GM12891 (cell line): ENCODE measurements at regions not wholly inside any gene's neighbourhood (a gene's known extent, or its start where the extent isn't known, plus 50 kb on each side); places are given as distances from the start of the nearest gene placed in this dataset.

ENCODE experiments used
- DNase-seq: peaks from one replicate; pipeline ENCODE4 v3.0.0; 2011; ENCODE audit warnings: low spot score; ENCODE audit not compliant: insufficient read length
- FAIRE-seq: peaks from 2 replicates; lab custom pipeline; 2011; peaks lifted over from hg19 to GRCh38; lab: Jason Lieb, UNC
- PAX5 ChIP-seq: IDR thresholded peaks from 2 replicates; pipeline ENCODE4 v1.6.1; 2011; ENCODE audit warnings: low read length, moderate library complexity, mild to moderate bottlenecking; ENCODE audit not compliant: insufficient read depth, severe bottlenecking
- POLR2A ChIP-seq: IDR thresholded peaks from 2 replicates; pipeline ENCODE4 v1.6.1; 2011; ENCODE audit warnings: low read depth, low read length, control low read depth
- POLR2AphosphoS5 ChIP-seq: IDR thresholded peaks from 2 replicates; pipeline ENCODE4 v1.6.1; 2011; ENCODE audit warnings: low read depth, low read length, control low read depth
- POU2F2 ChIP-seq: IDR thresholded peaks from 2 replicates; pipeline ENCODE4 v1.6.1; 2011; ENCODE audit warnings: low read depth, mild to moderate bottlenecking, control low read depth, low read length, moderate library complexity
- SPI1 ChIP-seq: IDR thresholded peaks from 2 replicates; pipeline ENCODE4 v1.6.1; 2011; ENCODE audit warnings: low read depth, low read length, control low read depth
- TAF1 ChIP-seq: IDR thresholded peaks from 2 replicates; pipeline ENCODE4 v1.6.1; 2011; ENCODE audit warnings: low read depth, low read length, control low read depth

DNA sequence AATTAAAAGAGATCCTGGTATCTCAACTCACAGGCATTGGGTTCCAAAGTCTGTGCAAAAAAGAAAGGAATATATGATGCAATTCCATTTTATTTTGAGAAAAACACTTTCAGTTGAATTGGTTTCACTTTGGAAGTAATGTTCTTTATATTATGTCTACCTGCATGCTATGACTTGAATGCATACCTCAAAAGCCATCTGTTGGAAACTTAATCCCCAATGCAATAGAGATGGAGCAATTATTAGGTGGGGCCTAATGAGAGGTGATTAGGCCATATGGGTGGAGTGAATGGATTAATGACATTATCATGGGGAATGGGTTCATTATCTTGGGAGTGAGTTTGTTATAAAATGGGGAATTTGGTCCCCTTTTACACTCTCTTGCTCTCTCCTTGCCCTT, 293.3 kb downstream of the CSNK1G3 start:
- no peak for DNase-seq
- no peak for FAIRE-seq
- TF ChIP-seq SPI1 (no peak), POLR2AphosphoS5 (no peak), PAX5 (no peak), POU2F2 (no peak), POLR2A (no peak), TAF1 (no peak)

DNA sequence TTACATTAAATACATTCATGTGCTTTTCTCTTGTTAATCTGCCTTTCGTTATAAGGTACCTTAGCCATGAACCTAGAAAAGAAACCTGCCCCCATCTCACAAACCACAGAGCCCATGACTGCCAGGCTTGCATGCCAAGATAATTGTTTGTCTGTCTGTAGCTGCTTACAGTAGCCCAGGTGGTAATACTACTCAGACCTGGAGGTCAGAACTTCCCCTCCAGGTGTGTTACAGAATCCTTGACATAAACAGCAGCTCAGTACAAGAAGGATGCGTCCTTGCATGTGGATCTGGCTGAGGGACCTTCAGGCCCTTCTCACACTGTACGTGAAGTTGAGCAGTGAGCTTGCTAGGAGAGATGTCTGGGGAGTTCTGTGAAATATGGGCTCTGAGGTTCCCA, 291.4 kb downstream of the CSNK1G3 start:
- TF ChIP-seq POU2F2, result no peak
- no peak for TF ChIP-seq POLR2AphosphoS5
- TF ChIP-seq TAF1, result no peak
- no peak for TF ChIP-seq POLR2A
- no peak for TF ChIP-seq SPI1
- no peak for TF ChIP-seq PAX5
- no peak for FAIRE-seq
- DNase-seq, result no peak

DNA sequence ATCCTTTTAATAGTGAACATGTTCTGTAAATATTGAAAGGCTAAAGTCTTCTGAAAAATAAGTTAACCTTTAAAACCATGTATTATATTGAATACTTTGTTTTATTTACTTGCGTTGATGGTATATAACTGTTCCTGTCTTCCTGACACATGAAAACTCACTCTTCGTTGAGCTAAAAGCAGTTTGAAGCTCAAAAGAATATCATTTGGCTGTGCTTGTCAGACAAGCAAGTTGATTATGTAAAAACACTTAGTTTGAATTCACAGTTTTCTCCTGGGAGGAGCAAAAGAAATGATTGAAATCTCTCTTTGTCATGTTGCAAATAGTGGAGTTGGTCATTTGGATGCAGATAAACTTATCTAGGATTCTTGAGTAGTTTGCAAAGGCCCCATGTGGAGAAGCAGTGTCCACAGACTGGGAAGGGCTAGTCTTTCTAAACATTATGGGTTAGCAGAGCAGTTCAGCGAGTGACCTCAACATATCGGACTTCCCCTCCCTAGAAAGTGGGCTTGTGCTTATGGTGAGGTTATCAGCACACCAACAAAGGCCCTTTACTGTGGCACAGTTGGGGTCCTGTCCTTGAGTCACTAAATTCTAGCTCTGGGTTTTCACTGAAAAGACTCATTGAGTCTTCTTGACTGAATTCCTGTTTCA, 290.4 kb downstream of the CSNK1G3 start:
- FAIRE-seq, result no peak

DNA sequence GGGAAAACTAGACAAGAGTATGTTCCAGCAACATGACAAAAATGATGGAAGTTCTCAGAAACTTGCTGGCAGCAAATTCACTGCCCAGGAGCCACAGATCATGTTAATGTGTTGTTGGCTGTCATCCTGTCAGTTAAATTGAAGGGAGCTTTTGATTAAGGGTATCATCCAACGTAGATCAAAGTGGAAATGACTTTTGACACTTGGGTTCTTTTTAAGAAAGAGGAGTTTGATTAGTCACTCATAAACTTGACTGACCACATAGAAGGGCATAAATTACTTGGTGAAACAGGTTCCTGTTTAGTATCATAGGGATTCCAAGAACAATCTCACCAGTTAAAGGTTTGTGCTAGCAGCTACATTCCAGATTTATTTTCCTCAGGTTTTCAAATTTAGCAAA, 288.7 kb downstream of the CSNK1G3 start:
- TF ChIP-seq SPI1 (no peak), POLR2A (no peak), TAF1 (no peak), PAX5 (no peak), POLR2AphosphoS5 (no peak), POU2F2 (no peak)
- DNase-seq, result no peak
- no peak for FAIRE-seq

More for the DNA sequence above, 290.4 kb downstream of the CSNK1G3 start:
- no peak for DNase-seq
- TF ChIP-seq POU2F2, result no peak
- TF ChIP-seq POLR2A, result no peak
- no peak for TF ChIP-seq PAX5
- no peak for TF ChIP-seq POLR2AphosphoS5
- TF ChIP-seq SPI1, result no peak
- no peak for TF ChIP-seq TAF1

DNA sequence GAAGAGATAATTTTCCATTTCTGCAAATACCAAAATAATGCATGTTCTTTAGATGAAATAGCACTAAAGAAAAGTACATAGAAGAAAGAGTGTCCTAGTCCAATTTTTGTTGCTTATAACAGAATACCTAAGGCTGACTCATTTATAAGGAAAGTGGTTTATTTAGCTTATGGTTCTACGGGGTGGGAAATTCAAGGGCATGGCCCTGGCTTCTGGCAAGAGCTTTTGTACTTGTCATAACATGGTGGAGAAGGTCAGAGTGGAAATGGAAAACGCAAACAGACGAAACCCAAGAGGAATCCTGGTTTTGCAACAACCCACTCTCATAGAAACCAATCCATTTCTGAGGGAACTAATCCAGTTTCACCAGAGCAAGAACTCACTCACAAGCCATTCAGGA, 283.7 kb downstream of the CSNK1G3 start:
- no peak for FAIRE-seq
- TF ChIP-seq POU2F2 (no peak), POLR2A (no peak), TAF1 (no peak), SPI1 (no peak), POLR2AphosphoS5 (no peak)
- no peak for DNase-seq

DNA sequence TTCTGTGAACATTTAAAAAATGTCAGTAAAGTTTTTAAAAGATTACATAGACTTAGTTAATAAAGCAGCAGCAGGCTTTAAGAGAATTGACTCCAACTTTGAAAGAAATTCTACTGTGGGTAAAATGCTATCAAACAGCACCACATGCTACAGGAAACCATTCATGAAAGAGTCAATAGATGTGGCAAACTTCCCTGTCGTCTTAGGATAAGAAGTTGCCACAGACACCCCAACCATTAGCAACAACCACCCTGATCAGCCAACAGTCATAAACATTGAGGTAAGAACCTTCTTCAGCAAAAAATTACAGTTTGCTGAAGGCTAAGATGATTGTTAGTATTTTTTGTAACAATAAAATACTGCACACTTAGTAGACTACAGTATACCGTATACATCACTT, 278.2 kb downstream of the CSNK1G3 start:
- DNase-seq (no peak), FAIRE-seq (no peak)
- no peak for TF ChIP-seq POLR2A
- TF ChIP-seq TAF1, result no peak
- TF ChIP-seq POLR2AphosphoS5, result no peak
- TF ChIP-seq POU2F2, result no peak
- no peak for TF ChIP-seq SPI1
- TF ChIP-seq PAX5, result no peak

DNA sequence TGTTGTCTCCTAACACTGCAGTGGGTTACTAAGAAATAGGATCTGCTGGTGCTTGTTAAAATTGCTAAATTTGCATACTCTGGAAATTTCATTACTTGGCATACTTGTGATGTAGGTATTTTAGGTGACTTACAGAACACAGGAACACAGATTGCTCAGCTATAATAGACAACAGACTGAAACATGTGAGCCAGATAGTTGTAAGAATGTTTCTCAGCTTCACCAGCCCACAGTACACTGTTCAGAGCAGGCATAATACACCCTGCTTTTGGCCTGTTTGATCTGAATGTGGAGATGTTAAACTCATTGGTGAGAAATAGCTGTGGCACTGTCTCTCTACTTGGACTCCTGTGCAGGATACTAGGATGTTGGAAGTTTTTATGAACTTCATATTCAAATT, 275.7 kb downstream of the CSNK1G3 start:
- TF ChIP-seq PAX5, result no peak
- TF ChIP-seq TAF1, result no peak
- no peak for TF ChIP-seq SPI1
- TF ChIP-seq POLR2A, result no peak
- no peak for TF ChIP-seq POU2F2
- no peak for TF ChIP-seq POLR2AphosphoS5
- DNase-seq, result no peak
- FAIRE-seq, result no peak

DNA sequence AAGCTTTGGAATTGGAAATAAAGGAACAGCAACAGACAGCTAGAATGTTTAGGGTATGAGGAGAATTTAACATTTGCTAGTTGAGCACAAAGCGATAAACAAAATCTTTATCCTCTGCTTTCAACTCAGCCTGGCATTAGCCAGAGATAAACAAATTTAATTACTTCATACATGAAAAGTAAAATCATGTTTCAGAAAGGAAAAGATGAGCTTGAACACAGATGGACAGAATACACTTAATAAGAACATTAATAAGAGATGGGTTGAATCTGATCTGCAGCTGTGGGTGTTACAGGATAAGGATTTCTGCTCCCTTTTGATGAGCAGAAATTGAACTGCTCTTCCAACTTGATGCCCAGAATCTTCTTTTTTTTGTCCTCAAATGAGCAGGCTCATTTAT, 275.2 kb downstream of the CSNK1G3 start:
- TF ChIP-seq POLR2A, result no peak
- no peak for TF ChIP-seq SPI1
- no peak for TF ChIP-seq TAF1
- TF ChIP-seq POU2F2, result no peak
- TF ChIP-seq POLR2AphosphoS5, result no peak
- no peak for TF ChIP-seq PAX5
- DNase-seq, result no peak
- FAIRE-seq, result no peak

DNA sequence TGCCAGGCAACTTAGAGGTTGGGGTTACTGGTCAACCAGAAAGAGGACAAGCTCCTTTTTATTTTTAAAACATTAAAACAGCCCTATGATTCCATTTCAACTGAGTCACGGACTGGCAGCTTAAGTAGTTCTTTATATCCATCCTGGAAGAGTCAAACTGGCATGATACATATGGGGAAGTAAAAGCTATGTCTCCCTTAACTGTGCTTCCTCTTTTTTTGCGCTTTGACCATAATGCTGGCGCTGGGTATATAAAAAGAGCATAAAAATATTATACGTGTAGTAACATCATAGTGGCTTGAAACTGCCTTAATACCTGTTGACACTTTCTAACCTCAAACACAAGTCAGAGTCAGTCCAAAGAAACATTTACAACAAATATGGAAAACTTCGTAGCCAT, 274.4 kb downstream of the CSNK1G3 start:
- DNase-seq (no peak), FAIRE-seq (no peak)
- TF ChIP-seq POLR2AphosphoS5 (no peak), POLR2A (no peak), TAF1 (no peak), SPI1 (no peak), PAX5 (no peak), POU2F2 (no peak)

DNA sequence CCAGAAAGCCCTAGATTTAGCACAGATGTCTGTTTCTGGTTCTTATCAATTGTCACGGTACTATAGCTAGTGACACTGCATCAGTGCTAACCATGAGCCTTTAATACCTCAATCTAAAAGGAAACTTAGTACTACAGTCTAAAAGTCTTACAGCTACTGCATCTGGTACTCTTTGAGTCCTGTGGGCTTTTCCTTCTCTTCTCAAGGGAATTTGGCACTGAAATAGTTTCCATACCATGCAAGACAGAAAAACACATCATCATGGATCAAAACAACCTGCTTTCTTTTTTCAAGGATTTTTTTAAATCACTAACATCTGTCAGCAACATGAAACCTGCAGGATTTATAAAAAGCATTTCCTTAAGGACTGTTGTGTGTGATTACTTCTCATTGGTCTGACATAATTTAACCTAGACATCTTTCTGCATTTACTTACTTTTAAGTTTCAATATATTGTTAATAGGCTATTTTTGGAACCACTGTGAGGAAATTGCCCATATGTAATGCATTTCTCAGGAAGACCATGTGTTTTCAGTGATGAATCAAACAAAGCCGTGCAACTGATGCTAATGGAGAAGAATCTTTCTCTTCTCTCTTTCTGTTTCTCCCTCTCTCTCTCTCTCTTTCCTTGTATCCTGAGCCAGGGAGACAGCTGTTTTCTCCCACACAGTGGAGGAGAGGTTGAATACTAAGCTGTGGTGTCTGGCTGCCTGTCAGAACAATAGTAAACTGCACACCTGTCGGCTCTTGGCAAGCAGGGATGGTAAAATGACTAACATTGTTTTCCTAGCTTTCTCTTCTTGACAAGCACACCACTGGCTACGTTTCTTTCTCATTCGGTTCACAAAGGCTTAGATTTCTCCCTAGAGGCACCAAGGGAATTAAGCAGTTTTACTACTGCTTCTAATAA, 273.4 kb downstream of the CSNK1G3 start:
- FAIRE-seq, result no peak
- TF ChIP-seq PAX5 (no peak), TAF1 (no peak), SPI1 (no peak), POU2F2 (no peak), POLR2AphosphoS5 (no peak), POLR2A (no peak)
- no peak for DNase-seq
